ENCODE measurements at regions not wholly inside any gene's neighbourhood (a gene's known extent, or its start where the extent isn't known, plus 50 kb on each side); places are given as distances from the start of the nearest gene placed in this dataset.

GRCh38 chr16:18041864-18042834 lies 294.4 kb downstream of the NPIPA8 start:
- TF ChIP-seq CTCF (IDR thresholded peaks at IDR 0.05; ENCODE audit: low read depth, low read length): no peak
- no peak overlapping the region for H3K4me3 ChIP-seq (ENCODE audit: low read depth, low read length)

- H3K4me3 ChIP-seq (ENCODE audit: low read depth, low read length): no peak overlapping the region
- no peak for TF ChIP-seq CTCF (IDR thresholded peaks at IDR 0.05; ENCODE audit: low read depth, low read length)
These were observed 296.6 kb downstream of the NPIPA8 start for GRCh38 chr16:18039931-18040330.

GRCh38 chr16:18037051-18037450 lies 299.5 kb downstream of the NPIPA8 start:
- no peak for TF ChIP-seq CTCF (IDR thresholded peaks at IDR 0.05; ENCODE audit: low read depth, low read length)
- no peak overlapping the region for H3K4me3 ChIP-seq (ENCODE audit: low read depth, low read length)

- TF ChIP-seq CTCF (IDR thresholded peaks at IDR 0.05; ENCODE audit: low read depth, low read length): no peak
- no peak overlapping the region for H3K4me3 ChIP-seq (ENCODE audit: low read depth, low read length)
These were observed 311.9 kb downstream of the NPIPA8 start for GRCh38 chr16:18024611-18025010.

GRCh38 chr16:18018376-18018775 lies 318.2 kb downstream of the NPIPA8 start:
- no peak overlapping the region for H3K4me3 ChIP-seq (ENCODE audit: low read depth, low read length)
- no peak for TF ChIP-seq CTCF (IDR thresholded peaks at IDR 0.05; ENCODE audit: low read depth, low read length)

GRCh38 chr16:18013863-18014262 lies 322.7 kb downstream of the NPIPA8 start:
- TF ChIP-seq CTCF (IDR thresholded peaks at IDR 0.05; ENCODE audit: low read depth, low read length): no peak
- H3K4me3 ChIP-seq (ENCODE audit: low read depth, low read length): no peak overlapping the region

GRCh38 chr16:18008356-18008755 lies 328.2 kb downstream of the NPIPA8 start:
- no peak for TF ChIP-seq CTCF (IDR thresholded peaks at IDR 0.05; ENCODE audit: low read depth, low read length)
- H3K4me3 ChIP-seq (ENCODE audit: low read depth, low read length): no peak overlapping the region

Data from WI38 (cell line).